ENCODE measurements at regions not wholly inside any gene's neighbourhood (a gene's known extent, or its start where the extent isn't known, plus 50 kb on each side); places are given as distances from the start of the nearest gene placed in this dataset.

GRCh38 chr4:107404591-107405300 lies 315.3 kb downstream of the PAPSS1 start:
- TF ChIP-seq EZH2 (IDR thresholded peaks at IDR 0.05; ENCODE audit: borderline replicate concordance, low read depth, low read length, severe bottlenecking) = no peak
- TF ChIP-seq CTCF (IDR thresholded peaks at IDR 0.05; ENCODE audit: extremely low read depth in 1 of 2, insufficient read depth in 1 of 2, low read depth in 1 of 2, low read length in 2 of 2) = no peak
- TF ChIP-seq MAX (IDR thresholded peaks at IDR 0.05; ENCODE audit: insufficient read depth, insufficient read length) = no peak
- TF ChIP-seq POLR2AphosphoS5 (IDR thresholded peaks at IDR 0.05; ENCODE audit: insufficient read depth, low read depth, low read length) = no peak
